PC-3 (cell line): ENCODE measurements at regions not wholly inside any gene's neighbourhood (a gene's known extent, or its start where the extent isn't known, plus 50 kb on each side); places are given as distances from the start of the nearest gene placed in this dataset.

Experiments used
- ATAC-seq: fragments of 200-7000 bp; cut with Tn5 transposase; 2 replicates; pipeline ENCODE4 v1.9.1; 2020; ENCODE audit warnings: mild to moderate bottlenecking, moderate library complexity
- BruUV-seq: library from RNA; stranded (reverse); fragments of 400-500 nt; replicated peaks from 2 replicates; lab custom pipeline; 2021; lab: Mats Ljungman, UMichigan
- CTCF ChIA-PET: fragments of 300-600 bp; sonication (Branson Sonifier 250); formaldehyde crosslinking; loops from one replicate; lab custom pipeline; 2022; ENCODE audit warnings: antibody characterized with exemption; lab: Charles Lee
- POLR2A ChIA-PET: fragments of 300-600 bp; sonication (Branson Sonifier 250); formaldehyde crosslinking; loops from one replicate; lab custom pipeline; 2022; ENCODE audit warnings: antibody characterized with exemption; ENCODE audit not compliant: unreplicated experiment; lab: Charles Lee
- DNase-seq: peaks from one replicate; pipeline ENCODE4 v3.0.0-alpha.2; 2015
- H2AFZ ChIP-seq: fragments of 300-600 bp; sonication (generic); 2 replicates; pipeline ENCODE4 v1.6.0; 2016; ENCODE audit warnings: antibody characterized with exemption, low read length
- H3F3A ChIP-seq: fragments of 300-600 bp; sonication (generic); one replicate; pipeline ENCODE4 v1.6.0; 2017; ENCODE audit warnings: antibody characterized with exemption, low read length, control low read depth, mild to moderate bottlenecking; ENCODE audit not compliant: unreplicated experiment
- H3K27ac ChIP-seq: fragments of 300-600 bp; sonication (generic); 2 replicates; pipeline ENCODE4 v1.5.1; 2016; ENCODE audit warnings: mild to moderate bottlenecking, low read length
- H3K27me3 ChIP-seq: fragments of 300-600 bp; sonication (generic); 2 replicates; pipeline ENCODE4 v1.6.1; 2016; ENCODE audit warnings: low read length, mixed read lengths
- H3K36me3 ChIP-seq: fragments of 300-600 bp; sonication (generic); 2 replicates; pipeline ENCODE4 v1.6.1; 2016; ENCODE audit warnings: low read depth, mixed run types, low read length, mixed read lengths
- H3K4me1 ChIP-seq: fragments of 300-600 bp; sonication (generic); 2 replicates; pipeline ENCODE4 v1.5.1; 2016; ENCODE audit warnings: low read length; ENCODE audit not compliant: insufficient read depth
- H3K4me2 ChIP-seq: fragments of 300-600 bp; sonication (generic); 2 replicates; pipeline ENCODE4 v1.6.0; 2016; ENCODE audit warnings: low read length
- H3K4me3 ChIP-seq: fragments of 300-600 bp; sonication (generic); 2 replicates; pipeline ENCODE4 v1.5.1; 2016; ENCODE audit warnings: mild to moderate bottlenecking, low read length, mixed read lengths
- H3K79me2 ChIP-seq: fragments of 300-600 bp; sonication (generic); 2 replicates; pipeline ENCODE4 v1.6.1; 2017; ENCODE audit warnings: low read length, mixed read lengths
- H3K9ac ChIP-seq: fragments of 300-600 bp; sonication (generic); 2 replicates; pipeline ENCODE4 v1.6.0; 2016; ENCODE audit warnings: mild to moderate bottlenecking, low read length
- H3K9me2 ChIP-seq: fragments of 300-600 bp; sonication (generic); replicated peaks from 2 replicates; pipeline ENCODE4 v1.6.1; 2016; ENCODE audit warnings: mixed run types, low read length, mixed read lengths
- H3K9me3 ChIP-seq: fragments of 300-600 bp; sonication (generic); 2 replicates; pipeline ENCODE4 v1.6.1; 2016; ENCODE audit warnings: low read length, mixed read lengths
- H4K20me1 ChIP-seq: fragments of 300-600 bp; sonication (generic); 2 replicates; pipeline ENCODE4 v1.6.1; 2016; ENCODE audit warnings: low read length, mixed read lengths
- CTCF ChIP-seq: fragments of 300-600 bp; sonication (generic); conservative IDR thresholded peaks from 2 replicates; pipeline ENCODE4 v1.5.1; 2017; ENCODE audit warnings: antibody characterized with exemption, low read depth, mild to moderate bottlenecking, low read length
- EZH2 ChIP-seq: fragments of 300-600 bp; sonication (generic); IDR thresholded peaks from one replicate; pipeline ENCODE4 v1.6.1; 2017; ENCODE audit warnings: antibody characterized with exemption, mild to moderate bottlenecking, low read length; ENCODE audit not compliant: unreplicated experiment
- EZH2phosphoT487 ChIP-seq: fragments of 300-600 bp; sonication (generic); IDR thresholded peaks from 2 replicates; pipeline ENCODE4 v1.6.1; 2018; ENCODE audit warnings: mild to moderate bottlenecking, antibody characterized with exemption, low read length, borderline replicate concordance
- intact Hi-C: fragments of 100-400 bp; cut with micrococcal nuclease; formaldehyde crosslinking; loops from 2 replicates; pipeline ENCODE4 v1.9.0; 2023

GRCh38 chr13:100853434-100853833 lies 178.8 kb upstream of the TMTC4 start:
- Histone ChIP-seq H3K9me3 (no peaks in the 10 kb centered on the region), H3K36me3 (no peaks in the 10 kb centered on the region), H3K27me3 (peaks cover 20% of the 10 kb centered on the region; the same call in 1 of the 2 replicates), H3K27ac (no peak overlapping the region), H2AFZ (no peak overlapping the region), H3K9ac (no peak overlapping the region), H3K4me2 (no peak overlapping the region), H3K4me1 (no peaks in the 10 kb centered on the region), H3F3A (no peaks in the 10 kb centered on the region), H3K4me3 (no peak overlapping the region), H3K79me2 (no peaks in the 10 kb centered on the region), H4K20me1 (no peaks in the 10 kb centered on the region), H3K9me2 (no peaks in the 10 kb centered on the region)
- DNase-seq (no peak), ATAC-seq (no peak)
- ChIA-PET CTCF (no interaction called here), POLR2A (no interaction called here)
- no TSS peak for BruUV-seq
- intact Hi-C loops, result no loop called here
- TF ChIP-seq EZH2phosphoT487, result no peak
- TF ChIP-seq EZH2, result no peak
- no peak for TF ChIP-seq CTCF

GRCh38 chr13:100852146-100852545 lies 177.6 kb upstream of the TMTC4 start:
- Histone ChIP-seq H3K79me2 (no peaks in the 10 kb centered on the region), H3F3A (no peaks in the 10 kb centered on the region), H2AFZ (no peak overlapping the region), H4K20me1 (no peaks in the 10 kb centered on the region), H3K36me3 (no peaks in the 10 kb centered on the region), H3K9me3 (no peaks in the 10 kb centered on the region), H3K4me2 (no peak overlapping the region), H3K27ac (no peak overlapping the region), H3K9ac (no peak overlapping the region), H3K9me2 (no peaks in the 10 kb centered on the region), H3K27me3 (peaks cover 20% of the 10 kb centered on the region; the same call in 1 of the 2 replicates), H3K4me3 (no peak overlapping the region), H3K4me1 (no peaks in the 10 kb centered on the region)
- no TSS peak for BruUV-seq
- POLR2A ChIA-PET, result no interaction called here
- intact Hi-C loops, result no loop called here
- TF ChIP-seq CTCF (no peak), EZH2phosphoT487 (no peak), EZH2 (no peak)
- DNase-seq (no peak), ATAC-seq (no peak)
- CTCF ChIA-PET, result no interaction called here

GRCh38 chr13:100848304-100848703 lies 173.7 kb upstream of the TMTC4 start:
- no peak for ATAC-seq
- DNase-seq, result no peak
- Histone ChIP-seq H3K9ac (no peak overlapping the region), H3K27ac (no peak overlapping the region), H3K27me3 (peaks cover 6% of the 10 kb centered on the region; the same call in 1 of the 2 replicates), H2AFZ (no peak overlapping the region), H3K9me2 (no peaks in the 10 kb centered on the region), H3K36me3 (no peaks in the 10 kb centered on the region), H3K4me1 (no peaks in the 10 kb centered on the region), H3K4me2 (no peak overlapping the region), H3F3A (no peaks in the 10 kb centered on the region), H4K20me1 (no peaks in the 10 kb centered on the region), H3K79me2 (no peaks in the 10 kb centered on the region), H3K9me3 (no peaks in the 10 kb centered on the region), H3K4me3 (no peak overlapping the region)
- no TSS peak for BruUV-seq
- CTCF ChIA-PET, result no interaction called here
- TF ChIP-seq EZH2phosphoT487 (no peak), CTCF (0 out of 2 replicates have a peak, but pooled peaks have one; percentile 15)
- intact Hi-C loops, result no loop called here
- POLR2A ChIA-PET, result no interaction called here
